GM19372 (cell line): ENCODE measurements at regions not wholly inside any gene's neighbourhood (a gene's known extent, or its start where the extent isn't known, plus 50 kb on each side); places are given as distances from the start of the nearest gene placed in this dataset.
"Not testable (repeated sequence)": the region's sequence is repeated elsewhere in the genome, so short reads cannot be mapped to it uniquely, and the experiment has no call there.

ENCODE experiments used
- ATAC-seq: cut with Tn5 transposase; IDR thresholded peaks from one replicate; pipeline ENCODE4 v1.9.1; 2021; ENCODE audit warnings: mild to moderate bottlenecking, low read depth, moderate library complexity; ENCODE audit not compliant: unreplicated experiment

- ATAC-seq = no peak
Observed at GRCh38 chr2:3116371-3116770, 261.2 kb downstream of the EIPR1 start.

GRCh38 chr2:3115301-3116042 is 262.1 kb downstream of the EIPR1 start:
- ATAC-seq = no peak

DNA sequence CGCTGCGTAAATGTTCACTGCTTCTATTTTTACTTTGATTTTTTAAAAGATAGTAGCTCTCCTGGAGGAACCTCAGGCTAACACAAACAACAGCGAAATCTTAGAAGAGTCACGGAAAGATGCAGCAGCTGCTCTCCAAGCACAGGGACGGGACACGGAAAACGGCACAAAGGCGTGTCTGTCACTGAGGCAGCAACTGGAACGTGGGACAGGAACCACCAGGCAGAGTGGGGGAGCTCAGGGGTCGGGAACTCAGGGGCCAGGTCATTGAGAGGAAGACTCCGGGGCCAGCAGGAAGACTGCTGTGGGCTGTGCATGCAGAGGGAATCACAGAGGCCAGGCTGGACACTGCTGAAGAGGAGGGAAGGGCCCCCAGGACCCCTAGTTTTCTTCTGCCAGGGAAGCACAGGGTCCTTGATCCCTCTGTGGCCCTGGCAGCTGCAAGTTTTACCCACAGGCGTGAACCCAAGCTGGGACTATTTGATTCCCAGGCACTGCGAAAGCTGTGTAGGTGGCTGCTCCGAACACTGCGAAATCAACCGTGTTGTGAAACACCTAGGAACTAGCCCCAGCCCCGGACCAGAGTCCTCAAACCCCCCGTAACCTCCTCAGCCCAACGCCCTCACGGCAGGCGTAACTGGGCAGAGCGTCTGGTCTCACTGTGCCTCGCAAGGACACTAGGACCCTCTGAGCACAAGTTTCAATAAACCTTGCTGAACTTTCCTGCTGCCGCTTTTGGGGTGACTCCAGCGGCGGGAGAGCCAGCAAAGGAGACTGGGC is 263.0 kb downstream of the EIPR1 start:
- no peak for ATAC-seq

DNA sequence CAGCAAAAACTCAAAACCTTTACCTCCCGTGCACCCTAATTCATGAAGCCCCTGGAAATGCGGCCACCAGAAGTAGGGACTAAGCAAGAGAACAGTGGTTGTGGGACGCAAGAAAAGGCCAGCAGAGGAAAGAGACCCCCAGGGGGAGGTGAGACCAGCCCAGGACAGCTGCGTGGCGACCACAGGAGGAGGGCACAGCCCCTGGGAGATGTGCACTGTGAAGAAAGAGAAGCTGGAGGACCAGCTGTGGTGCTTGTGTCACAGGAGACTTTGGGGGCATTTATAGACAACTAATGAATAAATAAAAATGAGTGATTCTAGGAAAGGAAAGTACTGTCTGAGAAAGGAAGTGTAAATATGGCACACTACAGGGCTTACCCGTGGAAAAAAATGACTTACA is 263.8 kb downstream of the EIPR1 start:
- ATAC-seq = no peak

DNA sequence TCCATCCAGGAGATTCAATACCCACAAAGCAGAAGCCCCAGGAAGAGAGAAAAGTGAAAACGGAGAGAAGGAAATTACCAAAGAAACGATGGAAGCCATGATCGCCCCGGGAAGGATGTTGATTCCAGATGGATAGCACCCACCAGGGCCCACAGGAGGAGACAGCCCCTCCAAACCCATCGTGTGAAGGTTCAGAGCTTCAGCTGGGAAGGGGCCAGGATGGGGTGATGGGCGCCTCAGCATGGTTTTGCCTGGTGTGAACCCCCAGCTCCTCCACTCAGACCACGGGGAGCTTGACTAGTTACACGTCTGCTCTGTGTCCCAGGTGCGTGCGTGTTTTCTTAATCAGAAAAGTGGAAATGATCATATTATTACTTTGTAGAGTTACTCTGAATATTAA is 264.5 kb downstream of the EIPR1 start:
- no peak for ATAC-seq

- no peak for ATAC-seq
Observed at GRCh38 chr2:3112553-3112952, 265.1 kb downstream of the EIPR1 start.

GRCh38 chr2:3112131-3112530 is 265.5 kb downstream of the EIPR1 start:
- no peak for ATAC-seq

GRCh38 chr2:3110994-3111666 is 266.5 kb downstream of the EIPR1 start:
- no peak for ATAC-seq

DNA sequence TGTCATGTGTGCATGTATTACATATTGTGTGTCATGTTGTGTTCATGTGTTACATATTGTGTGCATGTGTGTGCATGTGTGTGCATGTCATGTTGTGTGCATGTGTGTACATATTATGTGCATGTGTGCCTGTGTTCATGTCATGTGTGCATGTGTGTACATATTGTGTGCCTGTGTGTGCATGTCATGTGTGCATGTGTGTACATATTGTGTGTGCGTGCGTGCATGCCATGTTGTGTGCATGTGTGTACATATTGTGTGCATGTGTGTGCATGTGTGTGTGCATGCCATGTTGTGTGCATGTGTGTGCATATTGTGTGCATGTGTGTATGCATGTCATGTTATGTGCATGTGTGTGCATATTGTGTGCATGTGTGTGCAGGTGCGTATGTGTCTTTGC is 267.1 kb downstream of the EIPR1 start:
- ATAC-seq = no peak

GRCh38 chr2:3108710-3109702 is 268.6 kb downstream of the EIPR1 start:
- no peak for ATAC-seq

GRCh38 chr2:3108105-3108504 is 269.5 kb downstream of the EIPR1 start:
- no peak for ATAC-seq

DNA sequence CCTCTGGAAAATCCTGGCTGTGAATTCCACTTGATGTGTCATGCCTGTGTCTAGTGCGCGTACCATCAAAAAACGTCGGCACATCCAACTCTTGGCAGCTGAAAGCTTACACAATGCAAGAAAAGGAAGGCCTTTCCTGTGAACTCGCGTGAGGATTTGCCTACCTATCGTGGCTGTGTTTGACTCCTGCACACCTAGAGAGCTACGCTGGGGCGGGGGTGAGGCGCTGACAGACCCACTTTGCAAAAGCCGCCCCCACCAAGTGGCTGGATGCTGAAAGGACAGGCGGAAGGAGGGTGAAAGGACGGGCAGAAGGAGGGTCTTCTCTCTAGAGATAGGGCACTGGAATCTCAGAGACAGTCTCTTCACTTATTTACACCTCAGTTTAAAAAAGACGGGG is 270.1 kb downstream of the EIPR1 start:
- ATAC-seq = no peak

DNA sequence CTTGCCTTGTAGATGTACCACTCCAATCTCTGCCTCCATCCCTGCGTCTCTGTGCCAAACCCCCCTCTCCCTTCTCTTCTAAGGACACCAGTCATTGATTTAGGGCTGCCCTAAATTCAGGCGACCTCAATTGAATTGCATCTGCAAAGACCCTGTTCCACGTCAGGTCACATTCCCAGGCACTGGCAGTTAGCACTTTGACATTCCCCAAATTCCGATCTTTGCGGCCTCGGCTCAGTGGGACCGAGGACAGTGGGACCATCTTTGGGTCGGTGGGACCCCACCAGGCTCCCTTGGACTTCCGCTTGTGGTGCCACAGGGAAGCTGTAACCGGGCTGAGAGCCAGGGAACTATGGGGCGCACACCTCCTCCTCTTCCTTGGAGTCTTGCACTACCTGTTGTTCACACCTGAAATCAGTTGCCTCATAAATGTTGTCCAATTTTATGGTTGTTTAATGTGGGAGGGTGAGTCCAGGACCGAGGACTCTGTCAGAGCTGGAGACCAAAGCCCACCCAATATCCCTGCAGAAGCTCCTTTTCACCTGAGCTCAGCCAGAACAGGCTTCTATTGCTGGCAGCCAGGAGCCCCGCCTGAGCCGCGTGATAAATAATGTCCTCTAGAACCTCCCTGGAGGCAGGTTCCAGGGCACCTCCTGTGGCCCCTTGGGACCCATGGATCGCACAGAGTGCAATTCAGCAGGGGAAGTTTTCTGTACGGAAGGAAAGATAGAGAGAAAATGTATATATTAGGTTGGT is 271.6 kb downstream of the EIPR1 start:
- ATAC-seq = no peak

GRCh38 chr2:3104958-3105813 is 272.4 kb downstream of the EIPR1 start:
- not testable (repeated sequence) for ATAC-seq

DNA sequence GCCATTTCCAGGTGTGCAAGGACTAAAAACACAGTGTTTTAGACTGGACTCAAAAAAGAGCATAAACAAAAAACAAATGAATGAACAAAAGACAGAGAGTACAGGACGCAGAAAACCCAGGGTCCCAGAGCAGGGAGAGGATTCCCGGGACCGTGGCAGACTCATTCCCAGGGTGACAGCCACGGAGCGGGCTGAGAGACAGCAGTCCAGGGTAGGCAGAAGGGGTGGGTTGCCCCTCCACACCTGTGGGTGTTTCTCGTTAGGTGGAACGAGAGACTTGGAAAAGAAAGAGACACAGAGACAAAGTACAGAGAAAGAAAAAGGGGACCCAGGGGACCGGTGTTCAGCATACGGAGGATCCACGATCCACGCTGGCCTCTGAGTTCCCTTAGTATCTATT is 273.4 kb downstream of the EIPR1 start:
- ATAC-seq = no peak

DNA sequence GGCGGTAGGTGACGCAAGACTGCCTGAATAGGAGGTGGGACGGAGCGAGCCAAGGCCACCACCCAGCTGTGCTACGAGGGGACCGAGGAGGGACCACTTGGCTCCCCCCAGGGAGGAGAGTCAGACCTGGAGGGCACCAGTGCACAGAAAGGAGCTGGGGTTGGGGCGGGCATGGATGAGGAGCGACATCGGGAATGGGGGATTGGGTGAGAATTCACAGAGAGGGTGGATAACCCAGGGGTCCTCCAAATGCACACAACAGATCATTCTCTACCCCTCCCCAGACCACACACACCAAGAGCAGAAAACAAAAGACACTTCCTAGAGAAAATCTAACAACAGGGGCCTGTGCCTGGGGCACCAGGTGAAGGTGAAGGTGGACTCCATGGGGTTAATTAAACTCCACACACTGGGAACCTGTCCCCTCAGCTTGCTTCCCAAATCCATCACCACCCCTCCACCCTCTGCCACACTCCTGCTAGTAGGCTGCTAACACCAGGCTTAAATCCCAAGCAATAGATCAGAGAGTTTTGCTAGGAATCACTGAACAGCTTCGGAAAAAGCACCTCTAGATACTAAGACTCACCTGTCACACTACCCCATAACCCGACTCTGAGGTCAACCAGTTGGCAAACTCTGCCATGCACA is 274.6 kb downstream of the EIPR1 start:
- no peak for ATAC-seq

DNA sequence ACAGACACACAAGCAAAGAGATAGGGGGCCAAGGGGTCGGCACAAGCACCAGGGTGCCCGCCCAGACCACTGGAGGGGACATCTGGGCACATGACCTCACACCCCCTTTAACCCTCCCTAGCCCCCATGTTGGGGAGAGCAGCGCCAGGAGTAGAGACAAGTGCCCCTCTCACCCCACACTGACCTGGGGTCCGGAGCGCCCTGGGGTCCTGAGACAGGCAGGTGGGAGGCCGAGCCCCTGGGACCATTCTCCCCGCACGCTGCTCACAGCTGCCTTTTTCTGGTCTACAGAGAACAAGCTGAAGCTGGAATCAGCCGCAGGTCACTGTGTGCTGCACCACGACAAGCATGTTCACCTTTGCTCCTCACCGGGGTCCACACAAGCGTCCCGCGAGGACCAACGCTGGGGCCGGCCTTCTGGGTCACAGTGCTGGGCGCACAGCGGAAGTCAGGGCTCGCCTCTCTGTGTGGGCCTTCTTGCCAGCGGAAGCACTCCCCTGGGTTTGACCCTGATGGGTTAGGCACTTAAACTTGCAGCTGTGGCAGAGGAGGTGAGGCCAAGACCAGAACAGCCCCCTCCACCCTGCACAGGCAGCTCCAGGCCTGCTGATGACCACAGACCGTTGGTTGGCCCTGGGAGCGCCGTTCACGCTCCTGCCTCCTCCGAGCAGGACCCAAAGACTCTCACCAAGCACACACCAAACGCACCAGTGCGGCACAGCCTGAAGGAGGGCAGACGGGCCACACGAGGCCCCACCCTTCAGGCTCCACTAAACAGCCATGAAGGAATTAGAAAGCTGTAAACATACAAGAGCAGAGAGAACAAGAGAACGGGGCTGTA is 275.3 kb downstream of the EIPR1 start:
- no peak for ATAC-seq
